ENCODE measurements at regions not wholly inside any gene's neighbourhood (a gene's known extent, or its start where the extent isn't known, plus 50 kb on each side); places are given as distances from the start of the nearest gene placed in this dataset.

DNA sequence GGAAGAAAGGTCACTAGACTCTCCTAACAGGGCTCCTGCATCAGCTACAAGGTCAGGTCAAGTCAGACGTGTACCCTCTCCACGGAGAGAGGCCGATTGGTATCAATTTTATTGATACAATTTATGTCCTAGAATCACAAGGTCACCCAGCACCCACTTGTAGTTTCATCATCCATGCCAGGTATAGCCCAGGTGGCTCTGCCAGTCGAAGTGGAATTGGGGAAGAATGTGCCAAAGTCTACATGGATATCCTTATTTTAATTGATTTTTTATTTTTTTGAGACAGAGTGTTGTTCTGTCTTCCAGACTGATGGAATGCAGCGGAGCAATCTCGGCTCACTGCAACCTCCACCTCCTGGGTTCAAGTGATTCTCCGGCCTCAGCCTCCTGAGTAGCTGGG is 334.1 kb downstream of the SHANK2 start:
- no peak for DNase-seq

DNA sequence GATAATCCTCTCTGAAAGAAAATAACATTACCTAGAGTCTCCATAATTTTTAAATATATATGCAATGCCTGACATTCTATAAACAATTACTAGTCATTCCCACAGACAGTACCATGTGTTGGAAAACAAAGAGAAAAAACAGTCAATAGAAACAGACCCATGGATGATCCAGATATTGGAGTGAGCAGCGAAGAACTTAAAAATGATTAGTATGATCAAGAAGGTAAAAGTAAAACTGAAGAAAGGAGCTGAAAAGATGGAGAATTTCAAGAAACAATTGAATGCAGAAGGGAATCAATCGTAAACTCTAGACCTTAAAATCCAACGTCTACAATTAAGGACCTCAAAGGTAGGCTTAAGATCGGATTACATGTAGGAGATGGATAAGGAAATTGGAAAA is 330.6 kb downstream of the SHANK2 start:
- DNase-seq, result no peak

DNA sequence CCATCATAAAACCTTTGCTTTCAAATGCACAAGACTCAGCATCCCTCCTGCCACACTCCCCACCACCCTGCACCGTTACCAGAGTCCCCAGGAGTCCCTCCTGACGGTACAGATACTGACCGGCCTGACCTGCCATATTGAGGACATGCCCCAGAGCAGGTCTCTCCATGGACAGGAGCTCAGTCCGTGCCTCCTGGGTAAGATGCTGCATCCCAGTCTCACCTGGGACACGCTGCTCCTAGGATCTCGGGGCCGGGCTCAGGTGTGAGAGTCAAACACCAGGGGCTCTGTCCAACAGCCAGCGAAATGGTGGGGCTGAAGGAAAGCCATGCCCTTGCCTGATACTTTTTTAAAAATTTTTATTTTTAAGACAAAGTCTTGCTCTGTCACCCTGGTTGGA is 328.3 kb downstream of the SHANK2 start:
- no peak for DNase-seq

DNA sequence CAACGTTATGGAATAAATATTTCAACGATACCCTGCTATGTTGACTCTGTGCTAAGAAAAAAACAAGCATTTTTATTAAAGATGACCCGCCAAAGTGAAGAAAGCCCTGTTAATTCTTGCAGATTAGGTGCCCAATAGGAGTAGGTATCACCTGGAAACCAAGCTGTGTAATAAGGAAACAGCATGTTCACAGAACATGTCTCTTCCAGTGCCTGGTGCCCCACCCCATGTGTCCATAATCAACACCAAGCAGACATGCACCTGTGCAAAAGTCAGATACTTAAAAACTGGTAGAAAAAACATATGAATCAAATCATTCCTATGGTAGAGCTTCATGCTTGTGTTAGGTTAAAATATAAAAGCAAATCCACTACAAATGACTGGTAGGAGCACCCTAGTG is 327.1 kb downstream of the SHANK2 start:
- no peak for DNase-seq

DNA sequence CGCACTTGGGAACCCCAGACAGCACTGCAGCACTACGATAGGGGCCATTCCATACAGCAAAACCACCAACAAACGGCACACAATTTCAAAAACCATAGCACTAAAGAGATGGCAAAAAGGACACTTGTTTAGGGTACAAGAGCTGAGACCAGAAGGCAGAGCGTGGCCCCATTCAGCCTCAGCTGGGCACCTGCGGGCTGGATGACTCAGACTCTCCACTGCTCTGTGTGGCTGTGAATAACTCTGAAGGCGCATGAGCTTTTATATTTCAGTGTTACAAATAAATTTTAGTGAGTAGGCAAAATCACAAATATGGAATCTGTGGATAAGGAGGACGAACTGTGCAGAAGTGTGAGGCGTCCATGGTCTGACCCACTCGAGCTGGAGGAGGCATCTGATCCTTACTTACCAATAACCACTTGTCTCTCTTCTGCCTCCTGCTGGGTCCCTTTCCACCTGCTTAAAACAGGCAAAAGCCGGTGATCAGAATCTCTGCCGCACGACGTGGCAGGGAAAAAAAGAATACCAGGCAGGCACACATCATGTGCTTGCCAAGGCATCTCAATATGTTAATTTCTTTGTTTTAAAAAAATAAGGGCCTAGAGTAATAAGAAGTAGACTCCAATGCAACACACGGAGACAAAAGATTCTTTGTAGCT is 325.7 kb downstream of the SHANK2 start:
- peak; percentile 34 to 44 for DNase-seq

DNA sequence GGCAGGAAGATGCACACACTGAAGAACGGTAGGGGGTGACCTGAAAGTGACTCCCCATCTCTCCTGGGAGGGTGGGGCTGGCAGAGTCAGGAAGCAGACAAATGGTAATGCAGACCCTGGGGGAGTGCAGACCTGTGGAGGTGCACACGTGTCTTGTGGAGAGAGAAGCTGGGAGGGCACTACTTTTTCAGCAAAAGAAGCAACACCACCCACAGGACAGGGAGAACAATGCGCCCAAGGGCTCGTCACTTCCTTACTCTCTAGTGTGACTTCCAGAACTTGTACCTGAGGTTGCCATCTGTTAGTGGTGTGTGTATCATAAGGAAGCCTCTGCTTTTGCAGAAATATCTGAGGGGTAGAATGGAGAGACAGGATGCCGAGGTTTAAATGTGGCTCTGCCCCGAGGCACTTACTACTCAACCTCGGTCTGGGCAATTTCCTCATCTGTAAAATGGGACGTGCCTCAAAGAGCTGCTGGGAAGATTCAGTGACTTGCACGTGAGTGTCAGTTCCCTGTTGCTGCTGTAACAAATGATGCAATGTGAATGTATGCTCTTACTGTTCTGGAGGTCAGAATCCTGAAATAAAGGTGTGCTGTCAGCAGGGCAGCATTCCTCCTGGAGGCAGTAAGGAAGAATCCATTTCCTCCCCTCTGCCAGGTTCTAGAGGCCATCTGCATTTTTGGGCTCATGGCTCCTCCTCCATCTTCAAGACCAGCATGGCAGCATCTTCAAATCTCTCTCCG is 323.4 kb downstream of the SHANK2 start:
- no peak for DNase-seq

DNA sequence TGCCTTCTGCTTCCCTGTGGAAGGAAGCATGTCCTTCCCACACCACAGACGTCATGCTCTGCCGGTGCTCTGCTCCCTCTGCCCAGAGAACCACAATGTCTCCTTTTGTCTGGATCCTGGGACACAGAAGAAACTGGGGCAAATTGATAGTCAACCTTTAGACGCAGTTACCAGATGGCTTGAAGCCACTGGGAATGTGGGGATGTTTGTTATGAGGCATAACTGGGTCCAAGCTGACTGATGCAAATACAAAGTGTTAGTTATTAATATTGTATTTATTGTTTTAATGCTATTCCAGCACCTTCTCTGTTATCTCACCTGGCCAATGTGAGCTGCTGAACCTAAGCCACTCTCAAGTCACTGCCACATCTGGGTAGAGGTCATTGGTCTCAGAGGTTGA is 322.2 kb downstream of the SHANK2 start:
- DNase-seq, result no peak

DNA sequence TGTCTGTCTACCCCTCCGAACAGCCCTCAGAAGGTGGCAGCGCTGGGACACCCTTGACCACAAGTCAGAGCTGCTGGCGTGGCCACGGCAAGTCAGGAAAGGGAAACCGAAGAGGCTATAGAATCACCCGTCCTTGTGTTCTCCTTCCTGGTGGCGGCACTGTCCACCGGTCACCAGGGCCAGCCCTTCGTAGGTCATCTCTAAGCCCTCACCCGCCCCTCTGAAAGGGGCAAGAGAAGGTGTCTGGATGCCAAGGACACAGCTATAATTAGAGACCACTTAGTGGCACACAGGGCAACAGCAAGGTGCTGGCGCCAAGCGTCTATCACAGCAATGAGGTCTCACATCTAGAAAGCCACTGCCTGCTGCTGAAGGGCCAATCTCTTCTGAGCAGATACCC is 320.9 kb downstream of the SHANK2 start:
- no peak for DNase-seq

DNA sequence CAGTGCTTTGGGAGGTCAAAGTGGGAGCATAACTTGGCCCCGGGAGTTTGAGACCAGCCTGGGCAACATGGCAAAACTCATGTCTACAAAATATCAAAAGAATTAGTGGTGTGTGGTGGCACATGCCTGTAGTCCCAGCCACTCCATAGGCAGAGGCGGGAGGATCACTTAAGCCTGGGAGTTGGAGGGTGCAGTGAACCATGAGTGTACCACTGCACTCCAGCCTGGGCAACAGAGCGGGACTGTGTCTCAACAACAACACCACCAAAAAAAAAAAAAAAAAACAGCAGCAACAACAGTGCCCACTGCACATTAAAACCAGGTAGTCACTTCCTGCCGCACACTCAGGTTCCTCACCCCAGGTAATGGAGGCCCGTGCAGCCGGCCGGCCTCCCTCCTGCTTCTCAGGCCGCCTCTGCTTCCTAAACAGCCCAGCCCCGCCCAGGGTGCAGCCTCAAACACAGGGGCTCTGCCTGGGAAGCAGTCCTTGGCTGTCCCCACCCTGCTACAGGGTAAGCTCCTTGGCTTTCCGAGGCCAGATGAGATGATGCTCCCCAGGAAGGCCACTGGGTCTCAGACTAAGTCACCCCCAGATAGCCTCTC is 318.3 kb downstream of the SHANK2 start:
- DNase-seq, result no peak

DNA sequence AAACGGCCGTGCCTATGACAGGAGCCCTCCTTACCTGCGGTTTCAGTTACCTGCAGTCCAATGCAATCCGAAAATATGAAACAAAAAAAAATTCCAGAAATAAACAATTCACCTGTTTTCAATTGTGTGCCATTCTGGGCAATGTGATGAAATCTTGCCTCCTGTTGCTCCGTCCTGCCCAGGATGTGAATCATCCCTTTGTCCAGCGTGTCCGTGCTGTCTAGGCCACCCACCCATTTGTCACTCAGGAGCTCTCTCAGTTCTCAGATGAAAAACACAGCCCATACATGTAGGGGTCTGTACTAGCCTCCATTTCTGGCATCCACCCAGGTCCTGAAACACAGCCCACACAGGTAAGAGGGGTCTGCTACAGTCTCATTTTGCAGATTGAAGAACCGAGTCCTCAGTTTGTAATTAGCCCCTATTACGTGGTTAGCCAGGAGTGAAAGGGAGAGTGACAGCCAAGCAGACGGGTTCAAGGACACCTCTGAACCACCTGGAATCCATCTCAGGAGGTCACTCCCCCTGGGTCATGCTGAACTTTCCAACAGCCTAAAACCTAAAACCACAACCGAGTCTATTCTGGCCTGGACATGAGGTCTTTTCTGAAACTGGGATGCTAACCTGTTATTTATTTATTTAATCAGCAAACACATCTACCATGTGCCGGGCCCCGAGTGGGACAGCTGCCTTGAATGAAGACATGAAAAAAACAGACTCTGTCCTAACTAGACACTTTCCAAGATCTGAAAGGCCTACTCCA is 317.2 kb downstream of the SHANK2 start:
- DNase-seq, result no peak

DNA sequence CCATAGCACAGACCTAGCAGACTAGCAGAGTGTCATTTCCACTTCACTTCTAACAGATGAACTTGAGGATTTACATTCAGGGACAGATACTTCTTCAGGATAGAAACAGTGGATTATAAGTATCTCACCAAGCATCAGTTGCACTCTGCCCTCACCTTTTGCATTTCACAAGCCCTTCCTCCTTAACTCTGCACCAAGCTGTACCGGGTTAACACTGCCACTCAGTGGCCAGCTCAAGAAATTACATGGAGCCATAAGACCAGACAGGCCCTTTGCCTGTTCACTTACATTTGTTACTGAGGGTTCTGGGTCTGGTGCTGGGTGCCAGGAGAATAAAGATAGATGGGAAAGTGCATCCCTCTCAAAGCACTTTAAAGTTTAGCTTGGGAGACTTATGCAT is 309.8 kb downstream of the SHANK2 start:
- DNase-seq, result no peak

DNA sequence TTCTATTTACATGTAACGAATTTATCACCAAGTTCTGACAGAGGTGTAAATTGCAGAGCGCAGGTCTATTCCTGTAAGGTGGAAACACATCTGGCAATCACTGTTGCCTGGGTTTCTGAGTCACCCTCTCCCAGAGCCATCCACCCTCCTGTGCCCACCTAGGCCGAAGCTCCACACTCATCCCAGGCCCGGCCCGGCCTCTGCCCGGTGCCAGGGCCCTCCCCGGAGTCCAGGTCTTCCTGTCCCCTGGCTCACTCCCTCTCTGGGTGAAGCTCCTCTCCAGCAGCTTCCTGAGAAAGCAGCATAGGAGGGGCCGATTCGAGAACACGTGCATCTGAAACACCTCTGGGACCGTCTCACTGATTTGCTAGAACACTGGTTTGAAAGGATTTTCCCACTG is 308.2 kb downstream of the SHANK2 start:
- no peak for DNase-seq

DNA sequence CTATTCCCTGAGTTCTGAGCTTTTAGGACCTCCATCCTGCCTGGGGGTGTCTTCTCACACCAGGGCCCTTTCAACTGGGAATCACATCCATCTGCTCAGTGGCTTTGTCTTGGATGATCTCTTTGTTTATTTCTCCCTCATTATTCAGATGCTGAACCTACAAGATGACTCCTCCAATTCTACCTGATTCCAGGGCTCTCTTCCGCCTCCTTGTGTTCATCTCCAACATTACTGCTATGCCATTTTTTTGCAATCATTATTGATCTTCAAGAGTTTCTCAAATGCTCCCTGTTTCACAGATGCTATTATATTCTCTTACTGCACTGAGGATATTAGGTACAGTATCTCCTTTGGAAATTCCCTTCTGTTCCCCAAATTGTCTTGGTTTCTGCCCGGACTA is 307.7 kb downstream of the SHANK2 start:
- no peak for DNase-seq

DNA sequence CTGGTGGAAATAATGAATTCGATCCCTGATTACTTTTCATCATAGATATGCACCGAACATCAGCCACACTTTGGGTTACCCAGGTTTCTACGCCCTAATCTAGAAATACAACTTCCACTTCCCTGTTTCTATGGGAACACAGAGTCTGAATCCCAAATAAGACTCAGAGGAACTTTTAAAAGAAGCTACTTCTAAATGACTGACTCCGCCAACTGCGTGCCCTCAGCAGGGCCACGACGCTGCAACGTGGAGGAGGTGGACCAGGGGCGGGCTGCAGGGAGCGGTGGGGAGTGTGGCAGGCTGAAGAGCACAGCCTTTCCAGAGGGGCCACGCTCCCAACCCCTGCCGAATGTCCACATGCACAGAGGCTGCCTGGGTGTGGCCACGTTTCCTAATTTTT is 304.0 kb downstream of the SHANK2 start:
- no peak for DNase-seq

DNA sequence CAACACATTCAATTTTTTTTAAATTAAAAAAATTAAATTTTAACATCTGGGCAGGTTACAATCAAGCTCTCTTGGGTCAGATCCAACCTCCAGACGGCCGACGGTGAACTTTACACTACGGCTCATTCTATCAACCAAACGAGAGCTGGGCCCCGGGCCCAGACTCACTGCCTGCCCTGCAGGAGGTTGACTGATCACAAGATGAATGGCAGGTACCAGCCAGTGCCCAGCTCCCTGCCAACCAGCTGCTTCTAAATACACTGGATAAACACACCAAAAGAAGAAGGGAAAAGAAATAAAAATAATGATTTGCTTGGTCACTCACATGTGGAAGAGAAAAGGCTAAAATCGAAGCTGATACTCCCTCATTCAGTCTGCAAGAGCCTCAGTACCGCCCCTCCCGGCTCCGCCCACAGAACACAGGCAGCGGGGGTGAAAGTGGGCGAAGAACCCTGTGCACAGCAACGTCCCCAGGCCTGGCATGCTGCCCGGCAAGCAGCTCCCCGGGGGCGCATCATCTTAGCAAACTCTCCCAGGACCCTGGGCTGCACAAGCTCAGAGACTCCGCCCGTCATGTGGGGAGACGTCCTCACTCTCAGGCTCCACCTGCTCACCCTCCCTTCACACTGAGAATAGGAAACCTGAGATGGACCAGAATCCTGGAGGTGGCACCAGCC is 303.4 kb downstream of the SHANK2 start:
- DNase-seq, result peak; percentile 73 to 75

DNA sequence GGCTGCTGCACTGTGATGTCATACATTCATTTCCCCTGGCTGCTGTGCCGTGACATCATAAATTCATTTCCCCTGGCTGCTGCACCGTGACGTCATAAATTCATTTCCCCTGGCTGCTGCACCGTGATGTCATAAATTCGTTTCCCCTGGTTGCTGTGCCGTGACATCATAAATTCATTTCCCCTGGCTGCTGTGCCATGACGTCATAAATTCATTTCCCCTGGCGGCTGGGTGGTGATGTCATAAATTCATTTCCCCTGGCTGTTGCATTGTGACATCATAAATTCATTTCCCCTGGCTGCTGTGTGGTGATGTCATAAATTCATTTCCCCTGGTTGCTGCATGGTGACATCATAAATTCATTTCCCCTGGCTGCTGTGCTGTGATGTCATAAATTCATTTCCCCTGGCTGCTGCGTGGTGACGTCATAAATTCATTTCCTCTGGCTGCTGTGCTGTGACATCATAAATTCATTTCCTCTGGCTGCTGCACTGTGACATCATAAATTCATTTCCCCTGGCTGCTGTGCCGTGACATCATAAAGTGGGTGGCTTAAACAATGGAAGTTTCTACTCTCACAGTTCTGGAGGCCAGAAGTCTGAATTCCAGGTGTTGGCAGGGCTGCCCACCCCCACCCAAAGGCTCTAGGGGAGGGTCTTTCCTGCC is 301.1 kb downstream of the SHANK2 start:
- DNase-seq, result no peak

DNA sequence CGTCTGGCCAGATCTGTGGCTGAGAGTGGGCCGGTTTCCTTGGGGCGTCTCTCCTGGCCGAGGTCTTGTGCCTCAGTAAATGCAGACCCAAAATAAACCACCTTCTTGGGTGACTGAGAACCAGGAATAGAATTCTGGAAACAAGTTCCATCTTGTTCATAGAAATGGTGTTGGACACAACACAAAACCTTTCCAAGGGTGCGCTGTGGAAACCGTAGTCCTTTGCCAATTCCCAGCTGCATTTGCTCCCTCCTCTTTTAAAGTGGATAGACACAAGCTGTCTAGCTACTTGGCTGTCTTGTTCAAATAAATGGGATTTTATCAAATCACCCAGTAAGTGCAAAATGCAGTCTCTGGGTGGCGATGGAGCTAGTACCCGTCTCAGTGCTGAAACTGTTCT is 300.2 kb downstream of the SHANK2 start:
- DNase-seq, result no peak

DNA sequence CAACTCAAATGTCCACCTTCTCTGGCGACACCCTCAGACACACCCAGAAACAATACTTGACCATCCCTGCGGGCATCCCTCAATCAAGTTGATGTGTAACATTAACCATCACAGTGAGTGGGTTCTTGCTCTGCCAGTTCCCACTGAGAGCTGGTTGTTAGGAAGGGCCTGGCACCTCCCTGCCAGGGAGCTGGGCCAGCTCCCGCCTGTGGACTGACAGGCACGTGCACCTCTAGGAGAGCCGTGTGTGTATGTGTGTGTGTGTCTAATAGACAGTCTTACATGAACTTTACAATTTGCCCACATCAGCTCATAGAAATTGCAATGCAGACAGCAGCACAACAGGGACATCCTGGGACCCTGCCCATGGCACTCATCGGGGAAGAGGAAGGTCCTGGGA is 298.7 kb downstream of the SHANK2 start:
- no peak for DNase-seq

DNA sequence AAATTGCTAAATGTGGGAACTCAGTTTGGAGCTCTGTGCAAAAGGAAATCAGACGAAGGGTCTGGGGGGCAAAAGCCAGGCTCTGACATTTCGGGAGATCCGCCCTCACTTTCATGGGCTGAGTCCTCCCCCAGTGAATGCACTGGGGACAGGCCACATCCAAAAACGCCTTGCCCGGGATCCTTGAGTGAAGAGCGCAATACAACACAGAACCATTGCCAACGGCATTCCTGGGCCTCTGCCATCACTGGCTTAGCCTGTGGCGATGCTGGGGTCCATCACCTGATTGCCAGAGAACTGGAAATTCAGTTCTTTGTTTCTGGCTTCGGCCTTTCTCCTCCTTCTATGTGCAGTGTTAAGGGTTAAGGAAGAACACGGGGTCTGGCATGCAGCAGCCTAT is 297.9 kb downstream of the SHANK2 start:
- DNase-seq, result no peak
